SK-N-SH (cell line): ENCODE measurements at regions not wholly inside any gene's neighbourhood (a gene's known extent, or its start where the extent isn't known, plus 50 kb on each side); places are given as distances from the start of the nearest gene placed in this dataset.

ENCODE experiments used
- CTCF ChIA-PET: fragments of 300-600, 350-600 bp; formaldehyde crosslinking; extraction: SDS; loops from one replicate; lab custom pipeline; 2021; lab: Yijun Ruan, JAX
- POLR2A ChIA-PET: fragments of 350-600 bp; sonication (Branson Sonifier 250); formaldehyde crosslinking; extraction: SDS; loops from one replicate; lab custom pipeline; 2020; ENCODE audit warnings: antibody characterized with exemption, inconsistent platforms; lab: Yijun Ruan, JAX
- DNase-seq: peaks from one replicate; pipeline ENCODE4 v3.0.0; 2012
- H2AFZ ChIP-seq: fragments of 200-600 bp; sonication (generic); 2 replicates; pipeline ENCODE4 v1.8.1; 2016; ENCODE audit warnings: antibody characterized with exemption, mild to moderate bottlenecking, low read depth
- H3F3A ChIP-seq: fragments of 200-600 bp; sonication (generic); replicated peaks from 2 replicates; pipeline ENCODE3; 2016; ENCODE audit warnings: antibody characterized with exemption, mild to moderate bottlenecking; ENCODE audit not compliant: insufficient read depth
- H3K27ac ChIP-seq, 2 experiments: fragments of 200-500 bp in 1 of 2; fragments of 200-600 bp in 1 of 2; sonication (Bioruptor generic) in 1 of 2; sonication (generic), shearing (Covaris generic) in 1 of 2; 2 replicates each; pipeline versions ENCODE4 v1.5.1 to v1.6.1; 2014 to 2016; ENCODE audit warnings: low read depth in 2 of 2, inconsistent platforms in 1 of 2, low read length in 1 of 2, mild to moderate bottlenecking in 1 of 2, mixed read lengths in 1 of 2
- H3K27me3 ChIP-seq: fragments of 200-600 bp; sonication (generic), shearing (Covaris generic); 2 replicates; pipeline ENCODE4 v1.6.1; 2016; ENCODE audit warnings: mixed run types; ENCODE audit not compliant: insufficient read depth
- H3K36me3 ChIP-seq, 2 experiments: fragments of 200-500 bp in 1 of 2; fragments of 200-600 bp in 1 of 2; sonication (Bioruptor generic) in 1 of 2; sonication (generic) in 1 of 2; replicated peaks in 1 of 2; 2 replicates each; pipeline versions ENCODE3 to v1.5.1; 2014 to 2016; ENCODE audit warnings: low read length in 1 of 2, mild to moderate bottlenecking in 1 of 2; ENCODE audit not compliant: insufficient read depth in 2 of 2, control insufficient read depth in 1 of 2
- H3K4me1 ChIP-seq, 2 experiments: fragments of 200-500 bp in 1 of 2; fragments of 200-600 bp in 1 of 2; sonication (Bioruptor generic) in 1 of 2; sonication (generic), shearing (Covaris generic) in 1 of 2; 2 replicates each; pipeline versions ENCODE4 v1.5.1 to v1.6.1; 2014 to 2016; ENCODE audit warnings: low read depth in 1 of 2, low read length in 1 of 2, mixed run types in 1 of 2; ENCODE audit not compliant: insufficient read depth in 2 of 2, control insufficient read depth in 1 of 2
- H3K4me2 ChIP-seq: fragments of 200-600 bp; sonication (generic), shearing (Covaris generic); 2 replicates; pipeline ENCODE4 v1.6.1; 2017; ENCODE audit warnings: mixed run types
- H3K4me3 ChIP-seq, 2 experiments: fragments of 200-500 bp in 1 of 2; fragments of 200-600 bp in 1 of 2; sonication (Bioruptor generic) in 1 of 2; sonication (generic), shearing (Covaris generic) in 1 of 2; 2 replicates each; pipeline versions ENCODE4 v1.5.1 to v1.8.1; 2014 to 2016; ENCODE audit warnings: low read depth in 2 of 2, inconsistent platforms in 1 of 2, low read length in 1 of 2, mild to moderate bottlenecking in 1 of 2, mixed read lengths in 1 of 2, moderate library complexity in 1 of 2
- H3K79me2 ChIP-seq: fragments of 200-600 bp; sonication (generic); 2 replicates; pipeline ENCODE4 v1.8.1; 2017; ENCODE audit warnings: mild to moderate bottlenecking; ENCODE audit not compliant: insufficient read depth
- H3K9ac ChIP-seq: fragments of 200-600 bp; sonication (generic); 2 replicates; pipeline ENCODE4 v1.6.1; 2017; ENCODE audit warnings: mixed run types
- H3K9me2 ChIP-seq: fragments of 200-600 bp; sonication (generic); 2 replicates; pipeline ENCODE4 v1.6.1; 2017; ENCODE audit warnings: mixed run types
- H3K9me3 ChIP-seq: fragments of 200-600 bp; sonication (generic); 2 replicates; pipeline ENCODE4 v1.6.1; 2017; ENCODE audit warnings: mixed run types, mild to moderate bottlenecking, moderate library complexity
- H4K20me1 ChIP-seq: fragments of 200-600 bp; sonication (generic); 2 replicates; pipeline ENCODE4 v1.6.1; 2017; ENCODE audit warnings: mild to moderate bottlenecking, mixed run types; ENCODE audit not compliant: insufficient read depth
- GATA2 ChIP-seq: sonication (generic); formaldehyde crosslinking; IDR thresholded peaks from 2 replicates; pipeline ENCODE4 v1.5.0; 2020; ENCODE audit warnings: mild to moderate bottlenecking, missing genetic modification reagents
- RXRA ChIP-seq: IDR thresholded peaks from 2 replicates; pipeline ENCODE4 v1.4.0; 2012; ENCODE audit warnings: low read depth, mild to moderate bottlenecking, borderline replicate concordance
- WGBS: methylation state at CpG from one replicate; pipeline ENCODE4 v1.1.6; 2017; ENCODE audit warnings: low lambda C conversion rate; 5-methylcytosine and 5-hydroxymethylcytosine counted together
- TF ChIP-seq, protein P1 (sequence below): IDR thresholded peaks from 2 replicates; pipeline ENCODE4 v1.6.1; 2012; ENCODE audit warnings: mild to moderate bottlenecking, low read depth, low read length, moderate library complexity
- TF ChIP-seq, protein P2 (sequence below): fragments of 150-350 bp; IDR thresholded peaks from 2 replicates; pipeline ENCODE4 v1.6.1; 2017; ENCODE audit warnings: antibody characterized with exemption, low read length, low read depth, borderline replicate concordance
- TF ChIP-seq, protein P3 (sequence below): IDR thresholded peaks from 2 replicates; pipeline ENCODE4 v1.4.0; 2012; ENCODE audit warnings: low read depth
- TF ChIP-seq, protein P4 (sequence below): IDR thresholded peaks from 2 replicates; pipeline ENCODE4 v1.4.0; 2012; ENCODE audit warnings: low read depth, borderline replicate concordance

DNA sequence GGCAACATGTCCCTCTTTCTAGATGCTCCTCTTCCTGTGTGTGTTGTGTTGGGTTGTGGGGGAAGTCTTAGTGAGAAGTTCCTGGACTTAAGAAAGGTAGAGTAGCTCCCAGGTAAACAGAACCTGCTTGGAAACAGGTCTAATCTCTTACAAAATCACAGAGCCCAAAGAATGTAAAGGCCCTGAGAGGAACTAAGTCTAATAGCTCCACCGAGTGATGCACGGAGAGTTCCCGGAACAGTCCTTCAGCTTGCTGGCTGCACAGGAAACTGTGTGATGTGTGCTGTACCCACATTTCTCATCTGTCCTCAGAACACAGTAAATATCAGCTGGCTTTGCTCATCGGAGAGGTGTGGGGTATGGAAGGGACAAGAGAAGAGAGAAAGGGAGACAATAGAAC is 182.6 kb upstream of the LYZL1 start (continued):
- TF ChIP-seq, protein P1, sequence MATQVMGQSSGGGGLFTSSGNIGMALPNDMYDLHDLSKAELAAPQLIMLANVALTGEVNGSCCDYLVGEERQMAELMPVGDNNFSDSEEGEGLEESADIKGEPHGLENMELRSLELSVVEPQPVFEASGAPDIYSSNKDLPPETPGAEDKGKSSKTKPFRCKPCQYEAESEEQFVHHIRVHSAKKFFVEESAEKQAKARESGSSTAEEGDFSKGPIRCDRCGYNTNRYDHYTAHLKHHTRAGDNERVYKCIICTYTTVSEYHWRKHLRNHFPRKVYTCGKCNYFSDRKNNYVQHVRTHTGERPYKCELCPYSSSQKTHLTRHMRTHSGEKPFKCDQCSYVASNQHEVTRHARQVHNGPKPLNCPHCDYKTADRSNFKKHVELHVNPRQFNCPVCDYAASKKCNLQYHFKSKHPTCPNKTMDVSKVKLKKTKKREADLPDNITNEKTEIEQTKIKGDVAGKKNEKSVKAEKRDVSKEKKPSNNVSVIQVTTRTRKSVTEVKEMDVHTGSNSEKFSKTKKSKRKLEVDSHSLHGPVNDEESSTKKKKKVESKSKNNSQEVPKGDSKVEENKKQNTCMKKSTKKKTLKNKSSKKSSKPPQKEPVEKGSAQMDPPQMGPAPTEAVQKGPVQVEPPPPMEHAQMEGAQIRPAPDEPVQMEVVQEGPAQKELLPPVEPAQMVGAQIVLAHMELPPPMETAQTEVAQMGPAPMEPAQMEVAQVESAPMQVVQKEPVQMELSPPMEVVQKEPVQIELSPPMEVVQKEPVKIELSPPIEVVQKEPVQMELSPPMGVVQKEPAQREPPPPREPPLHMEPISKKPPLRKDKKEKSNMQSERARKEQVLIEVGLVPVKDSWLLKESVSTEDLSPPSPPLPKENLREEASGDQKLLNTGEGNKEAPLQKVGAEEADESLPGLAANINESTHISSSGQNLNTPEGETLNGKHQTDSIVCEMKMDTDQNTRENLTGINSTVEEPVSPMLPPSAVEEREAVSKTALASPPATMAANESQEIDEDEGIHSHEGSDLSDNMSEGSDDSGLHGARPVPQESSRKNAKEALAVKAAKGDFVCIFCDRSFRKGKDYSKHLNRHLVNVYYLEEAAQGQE = no peak
- TF ChIP-seq, protein P2, sequence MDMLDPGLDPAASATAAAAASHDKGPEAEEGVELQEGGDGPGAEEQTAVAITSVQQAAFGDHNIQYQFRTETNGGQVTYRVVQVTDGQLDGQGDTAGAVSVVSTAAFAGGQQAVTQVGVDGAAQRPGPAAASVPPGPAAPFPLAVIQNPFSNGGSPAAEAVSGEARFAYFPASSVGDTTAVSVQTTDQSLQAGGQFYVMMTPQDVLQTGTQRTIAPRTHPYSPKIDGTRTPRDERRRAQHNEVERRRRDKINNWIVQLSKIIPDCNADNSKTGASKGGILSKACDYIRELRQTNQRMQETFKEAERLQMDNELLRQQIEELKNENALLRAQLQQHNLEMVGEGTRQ = no peak
- TF ChIP-seq RXRA (no peak), GATA2 (CRISPR knock-in tag) (no peak)
- TF ChIP-seq, protein P3, sequence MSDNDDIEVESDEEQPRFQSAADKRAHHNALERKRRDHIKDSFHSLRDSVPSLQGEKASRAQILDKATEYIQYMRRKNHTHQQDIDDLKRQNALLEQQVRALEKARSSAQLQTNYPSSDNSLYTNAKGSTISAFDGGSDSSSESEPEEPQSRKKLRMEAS = no peak

DNA sequence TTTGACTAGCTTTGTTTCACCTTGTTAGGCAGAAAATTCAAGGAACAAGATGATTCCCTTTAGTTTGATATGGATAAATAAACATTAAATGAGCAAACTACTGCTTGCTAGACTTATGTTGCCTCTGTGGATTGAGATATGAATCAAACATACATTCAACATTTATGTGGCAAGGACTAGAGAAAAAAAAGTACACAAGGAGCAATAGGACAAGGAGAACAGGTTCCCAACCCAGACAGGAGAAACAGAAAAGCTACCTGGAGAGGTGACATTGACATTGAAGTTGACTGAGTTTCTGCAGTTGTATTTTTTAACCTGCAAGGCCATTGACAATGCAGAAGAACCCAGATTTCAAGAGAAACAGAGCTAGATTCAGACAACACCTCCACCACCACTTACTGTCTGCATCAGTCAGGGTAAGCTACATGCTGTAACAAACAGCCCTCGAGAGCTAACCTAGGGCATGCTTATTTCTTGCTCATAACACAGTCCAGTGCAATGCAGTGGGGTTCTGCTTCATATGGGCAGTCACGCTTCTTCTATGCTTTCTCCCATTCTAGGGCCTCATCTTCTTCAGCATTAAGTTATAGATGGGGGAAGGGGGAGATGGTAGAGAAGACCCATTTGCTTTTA is 180.9 kb upstream of the LYZL1 start:
- peaks cover 5 to 8% of the 10 kb centered on the region in 2 experiments; a peak in 2 of 4 replicates for H3K4me1 ChIP-seq
- H3K9me2 ChIP-seq = no peaks in the 10 kb centered on the region
- TF ChIP-seq, protein P3 = no peak
- TF ChIP-seq, protein P4, sequence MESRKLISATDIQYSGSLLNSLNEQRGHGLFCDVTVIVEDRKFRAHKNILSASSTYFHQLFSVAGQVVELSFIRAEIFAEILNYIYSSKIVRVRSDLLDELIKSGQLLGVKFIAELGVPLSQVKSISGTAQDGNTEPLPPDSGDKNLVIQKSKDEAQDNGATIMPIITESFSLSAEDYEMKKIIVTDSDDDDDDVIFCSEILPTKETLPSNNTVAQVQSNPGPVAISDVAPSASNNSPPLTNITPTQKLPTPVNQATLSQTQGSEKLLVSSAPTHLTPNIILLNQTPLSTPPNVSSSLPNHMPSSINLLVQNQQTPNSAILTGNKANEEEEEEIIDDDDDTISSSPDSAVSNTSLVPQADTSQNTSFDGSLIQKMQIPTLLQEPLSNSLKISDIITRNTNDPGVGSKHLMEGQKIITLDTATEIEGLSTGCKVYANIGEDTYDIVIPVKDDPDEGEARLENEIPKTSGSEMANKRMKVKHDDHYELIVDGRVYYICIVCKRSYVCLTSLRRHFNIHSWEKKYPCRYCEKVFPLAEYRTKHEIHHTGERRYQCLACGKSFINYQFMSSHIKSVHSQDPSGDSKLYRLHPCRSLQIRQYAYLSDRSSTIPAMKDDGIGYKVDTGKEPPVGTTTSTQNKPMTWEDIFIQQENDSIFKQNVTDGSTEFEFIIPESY = no peak
- no peak overlapping the region for H3K4me3 ChIP-seq
- CTCF ChIA-PET = interaction anchor here (0.6 to 1.5 kb wide), 3 partner anchors 98 to 444 kb away, joined by 3 to 5 read pairs (median 3); partner anchors contain the start of gene BAMBI
- no peaks in the 10 kb centered on the region; the same call in 1 of the 2 replicates for H3K27me3 ChIP-seq
- DNase-seq = no peak
- H2AFZ ChIP-seq = no peak overlapping the region
- H3K36me3 ChIP-seq = no peaks in the 10 kb centered on the region
- POLR2A ChIA-PET = no interaction called here
- H3K9ac ChIP-seq = no peak overlapping the region
- H4K20me1 ChIP-seq = no peaks in the 10 kb centered on the region
- H3K27ac ChIP-seq = no peak overlapping the region
- H3K79me2 ChIP-seq = no peaks in the 10 kb centered on the region
- H3K4me2 ChIP-seq = no peak overlapping the region
- no peaks in the 10 kb centered on the region for H3K9me3 ChIP-seq
- 66% methylated on average over 2 of the region's 2 CpGs for WGBS
- no peaks in the 10 kb centered on the region for H3F3A ChIP-seq
